ENCODE measurements at regions not wholly inside any gene's neighbourhood (a gene's known extent, or its start where the extent isn't known, plus 50 kb on each side); places are given as distances from the start of the nearest gene placed in this dataset.
"Not testable (repeated sequence)": the region's sequence is repeated elsewhere in the genome, so short reads cannot be mapped to it uniquely, and the experiment has no call there.

- no peak for DNase-seq
Observed at GRCh38 chr5:158010831-158011230, 151.9 kb upstream of the CLINT1 start.

DNA sequence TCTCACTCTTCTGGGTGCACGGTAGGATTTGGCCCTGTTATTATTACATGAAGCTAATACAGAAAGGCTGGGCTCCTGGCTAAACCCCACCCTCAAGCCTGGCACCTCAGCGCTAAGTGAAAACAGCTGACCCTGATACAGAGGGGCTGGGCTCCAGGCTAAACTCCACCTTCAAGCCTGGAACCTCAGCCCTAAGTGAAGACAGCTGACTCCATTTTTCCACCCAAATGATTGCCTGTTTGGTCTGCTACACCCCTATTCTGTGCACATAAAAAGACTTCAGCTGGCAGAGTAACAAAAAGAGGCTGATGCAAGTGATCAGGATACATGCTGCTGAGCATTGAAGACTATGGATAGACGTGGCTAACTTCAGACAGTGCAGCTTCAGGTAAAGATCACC, 148.4 kb upstream of the CLINT1 start:
- peak; percentile 35 for DNase-seq

DNA sequence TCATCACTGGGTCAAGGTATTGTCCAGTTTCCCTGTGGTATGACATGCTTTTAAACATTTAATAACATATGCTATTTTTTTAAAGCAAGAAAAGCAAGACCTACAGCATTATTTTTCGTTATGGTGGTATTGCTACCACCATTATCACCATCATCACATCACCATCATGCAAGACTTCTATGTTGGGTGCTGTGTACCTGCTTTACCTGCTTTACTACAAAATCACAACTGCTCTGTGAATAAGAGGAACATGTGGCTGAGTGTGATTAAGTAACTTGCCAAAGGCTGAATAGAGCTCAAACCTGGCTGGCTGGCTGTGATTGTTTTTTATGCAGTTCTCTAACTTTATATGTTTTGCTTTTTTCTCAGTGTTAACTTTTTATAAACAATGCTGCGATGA, 140.8 kb upstream of the CLINT1 start:
- no peak for DNase-seq

- DNase-seq = peak; percentile 71
Observed at GRCh38 chr5:157997991-157998504, 139.1 kb upstream of the CLINT1 start.

- DNase-seq = peak; percentile 77
Observed at GRCh38 chr5:157994906-157995519, 136.1 kb upstream of the CLINT1 start.

DNA sequence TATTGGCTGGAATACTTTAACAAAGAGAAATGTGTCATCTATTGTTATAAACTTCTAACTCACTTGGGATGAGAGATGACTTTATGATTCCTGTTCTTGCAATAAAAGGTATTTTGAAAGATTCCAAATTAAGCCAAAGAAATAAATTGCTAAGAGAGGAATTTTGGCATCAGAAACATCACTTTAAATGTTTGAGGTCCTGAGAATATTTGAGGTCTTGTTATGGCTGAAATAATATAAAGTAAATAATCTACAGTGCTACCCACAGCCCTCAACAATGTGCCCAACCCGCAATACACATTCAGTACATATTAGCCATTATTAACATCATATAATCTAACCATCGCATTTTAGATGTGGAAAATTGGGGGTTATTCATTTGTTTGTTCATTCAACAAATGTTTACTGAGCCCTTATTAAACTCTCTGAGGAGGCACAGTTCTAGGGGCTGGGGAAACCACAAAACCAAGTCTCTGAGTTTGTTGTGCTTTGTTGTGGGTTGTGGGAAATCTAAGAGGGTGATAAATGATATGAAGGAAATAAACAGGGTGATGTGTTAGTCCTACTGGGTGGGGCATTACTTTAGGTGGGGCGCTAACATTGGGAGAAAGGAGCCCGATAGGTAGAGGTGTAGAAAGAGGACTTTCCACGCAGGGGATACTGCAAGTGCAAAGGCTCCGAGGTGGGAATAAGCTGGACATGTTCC, 135.2 kb upstream of the CLINT1 start:
- peak; percentile 71 for DNase-seq

- DNase-seq = no peak
Observed at GRCh38 chr5:157993201-157993600, 134.3 kb upstream of the CLINT1 start.

DNA sequence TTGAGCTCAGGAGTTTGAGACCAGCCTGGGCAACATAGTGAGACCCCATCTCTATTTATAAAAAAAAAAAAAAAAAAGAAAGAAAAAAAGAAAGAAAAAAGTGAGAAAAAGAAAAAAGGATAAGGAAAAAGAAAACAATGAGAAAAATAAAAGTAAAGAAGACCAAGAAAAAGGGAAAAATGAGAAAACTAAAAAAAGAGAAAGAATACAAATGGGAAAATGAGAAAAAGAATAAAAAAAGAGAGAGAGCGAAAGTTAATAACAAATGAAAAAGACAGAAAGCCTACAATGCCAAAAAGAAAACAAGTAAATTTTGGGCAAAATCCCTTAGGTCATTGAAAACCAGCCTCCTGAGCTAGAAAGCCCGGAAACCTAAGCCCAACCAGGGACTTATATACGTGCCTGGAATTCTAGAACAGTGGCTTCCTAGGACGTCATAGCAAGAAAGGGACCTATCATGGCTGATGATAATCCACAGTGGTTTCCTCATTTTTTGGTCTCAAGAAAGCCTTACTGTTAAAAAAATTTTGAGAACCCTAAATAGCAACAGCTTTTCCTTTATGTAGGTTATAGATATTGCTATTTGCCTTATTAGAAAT, 131.7 kb upstream of the CLINT1 start:
- DNase-seq = no peak

- DNase-seq = peak; percentile 40
Observed at GRCh38 chr5:157989296-157989695, 130.4 kb upstream of the CLINT1 start.

DNA sequence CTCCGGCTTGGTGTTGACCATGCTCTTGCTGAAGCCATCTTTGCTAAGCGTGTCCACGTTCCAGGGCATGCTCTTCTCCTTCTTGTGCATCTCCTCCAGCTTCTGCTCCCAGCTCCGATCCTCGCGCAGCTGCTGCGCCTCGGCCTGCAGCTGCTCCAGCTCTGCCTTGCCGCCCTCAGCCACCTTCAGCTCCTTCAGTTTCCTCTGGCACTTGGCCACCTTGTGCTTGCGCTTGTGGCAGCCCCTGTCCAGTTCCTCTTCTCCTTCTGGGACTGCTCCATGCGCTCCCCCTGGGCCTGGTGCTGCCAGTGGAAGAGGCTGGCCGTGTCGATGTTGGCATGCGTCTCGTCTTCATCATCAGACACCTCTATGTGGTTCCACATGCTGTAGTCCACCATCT, 128.3 kb upstream of the CLINT1 start:
- DNase-seq = no peak

DNA sequence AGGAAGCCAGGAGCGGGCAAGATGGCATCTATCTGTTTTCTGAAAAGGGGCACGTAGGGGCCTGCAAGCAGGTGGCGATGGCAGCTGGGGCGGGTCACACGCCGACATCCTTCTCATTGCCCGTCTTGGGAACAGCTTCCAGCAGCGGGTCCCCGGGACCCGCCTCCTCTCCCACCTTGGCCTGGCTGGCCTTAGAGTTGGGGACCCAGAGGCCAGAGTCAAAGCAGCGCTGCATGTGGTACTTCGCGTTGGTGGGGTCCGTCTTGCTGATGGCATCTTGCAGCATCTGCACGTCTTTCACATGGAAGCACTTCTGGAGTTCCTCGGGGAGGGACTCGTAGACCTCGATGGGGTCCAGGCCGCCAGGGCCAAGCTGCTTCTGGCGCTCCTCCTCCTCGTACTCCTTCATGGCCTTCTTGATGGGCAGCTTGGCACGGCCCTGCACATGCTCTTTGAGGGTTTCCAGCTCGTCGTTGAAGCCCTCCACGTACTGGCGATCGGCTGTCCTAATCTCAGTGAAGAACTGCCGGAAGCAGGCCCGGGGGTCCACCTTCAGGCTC, 127.6 kb upstream of the CLINT1 start:
- DNase-seq = no peak

GRCh38 chr5:157984611-157985010, 125.7 kb upstream of the CLINT1 start:
- no peak for DNase-seq

DNA sequence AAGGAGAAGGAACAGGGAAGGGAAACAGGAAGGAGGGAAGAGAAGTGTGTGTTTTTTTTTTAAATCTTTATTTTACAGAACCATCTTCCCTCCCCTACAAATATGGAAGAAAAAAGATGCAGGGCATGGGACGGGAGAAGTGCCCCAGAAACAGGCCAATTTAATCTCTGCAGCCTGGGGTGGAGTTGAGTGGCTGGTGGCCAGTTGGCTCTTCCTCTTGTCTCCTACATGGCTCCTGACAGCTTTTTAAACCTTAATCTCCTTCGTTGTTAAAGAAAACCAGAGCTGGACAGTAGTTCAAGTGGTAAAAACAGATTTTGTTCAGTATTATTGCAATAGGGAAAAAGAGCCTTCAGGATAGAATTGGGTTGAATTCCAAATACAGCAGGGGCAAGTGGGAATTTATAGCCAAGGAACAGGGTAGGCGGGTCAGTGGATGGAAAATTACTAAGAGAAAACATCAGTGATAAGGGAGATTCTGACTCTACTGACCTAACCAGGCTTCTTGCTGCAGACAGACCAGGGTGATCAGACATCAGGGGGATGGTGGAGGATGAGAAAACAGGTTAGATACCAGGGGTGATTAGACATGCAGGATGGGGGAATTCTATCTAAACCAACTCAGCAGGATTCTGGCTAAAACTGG, 125.1 kb upstream of the CLINT1 start:
- no peak for DNase-seq

GRCh38 chr5:157978061-157978460, 119.1 kb upstream of the CLINT1 start:
- DNase-seq = no peak

- DNase-seq = no peak
Observed at GRCh38 chr5:157976429-157976828, 117.5 kb upstream of the CLINT1 start.

- DNase-seq = no peak
Observed at GRCh38 chr5:157972579-157972978, 113.6 kb upstream of the CLINT1 start.

DNA sequence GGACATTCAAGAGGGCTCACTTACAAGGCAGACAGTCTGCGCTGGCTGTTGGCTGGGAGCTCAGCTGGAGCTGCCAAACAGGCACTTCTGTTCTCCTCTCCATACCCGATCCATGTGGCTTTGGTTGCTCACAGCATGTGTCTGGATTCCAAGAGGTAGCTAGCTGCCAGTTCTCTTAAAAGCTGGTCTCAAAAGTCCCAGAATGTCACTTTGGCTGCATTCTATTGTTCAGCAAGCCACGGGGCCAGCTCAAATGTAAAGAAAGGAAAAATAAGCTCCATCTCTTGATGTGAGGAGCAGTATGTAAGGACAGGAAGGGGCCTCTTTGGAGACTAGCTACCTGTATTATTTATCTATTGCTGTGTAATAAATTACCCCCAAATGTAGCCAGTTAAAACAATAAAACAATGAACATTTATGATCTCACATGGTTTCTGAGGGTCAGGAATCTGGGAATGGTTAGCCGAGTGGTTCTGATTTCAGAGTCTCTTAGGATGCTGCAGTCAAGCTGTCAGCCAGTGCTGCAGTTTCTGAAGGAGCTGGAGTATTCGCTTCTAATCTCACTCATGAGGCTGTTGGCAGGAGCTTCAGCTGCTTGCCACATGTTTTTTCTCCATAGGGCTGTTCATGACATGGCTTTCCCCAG, 112.7 kb upstream of the CLINT1 start:
- peak; percentile 53 for DNase-seq

DNA sequence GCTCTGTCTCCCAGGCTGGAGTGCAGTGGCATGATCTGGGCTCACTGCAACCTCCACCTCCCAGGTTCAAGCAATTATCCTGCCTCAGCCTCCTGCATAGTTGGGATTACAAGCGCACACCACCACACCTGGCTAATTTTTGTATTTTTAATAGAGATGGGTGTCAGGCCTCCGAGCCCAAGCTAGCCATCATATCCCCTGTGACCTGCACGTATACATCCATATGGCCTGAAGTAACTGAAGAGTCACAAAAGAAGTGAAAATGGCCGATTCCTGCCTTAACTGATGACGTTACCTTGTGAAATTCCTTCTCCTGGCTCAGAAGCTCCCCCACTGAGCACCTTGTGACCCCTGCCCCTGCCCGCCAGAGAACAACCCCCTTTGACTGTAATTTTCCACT, 109.6 kb upstream of the CLINT1 start:
- DNase-seq = not testable (repeated sequence)

- DNase-seq = no peak
Observed at GRCh38 chr5:157965989-157966388, 107.0 kb upstream of the CLINT1 start.

DNA sequence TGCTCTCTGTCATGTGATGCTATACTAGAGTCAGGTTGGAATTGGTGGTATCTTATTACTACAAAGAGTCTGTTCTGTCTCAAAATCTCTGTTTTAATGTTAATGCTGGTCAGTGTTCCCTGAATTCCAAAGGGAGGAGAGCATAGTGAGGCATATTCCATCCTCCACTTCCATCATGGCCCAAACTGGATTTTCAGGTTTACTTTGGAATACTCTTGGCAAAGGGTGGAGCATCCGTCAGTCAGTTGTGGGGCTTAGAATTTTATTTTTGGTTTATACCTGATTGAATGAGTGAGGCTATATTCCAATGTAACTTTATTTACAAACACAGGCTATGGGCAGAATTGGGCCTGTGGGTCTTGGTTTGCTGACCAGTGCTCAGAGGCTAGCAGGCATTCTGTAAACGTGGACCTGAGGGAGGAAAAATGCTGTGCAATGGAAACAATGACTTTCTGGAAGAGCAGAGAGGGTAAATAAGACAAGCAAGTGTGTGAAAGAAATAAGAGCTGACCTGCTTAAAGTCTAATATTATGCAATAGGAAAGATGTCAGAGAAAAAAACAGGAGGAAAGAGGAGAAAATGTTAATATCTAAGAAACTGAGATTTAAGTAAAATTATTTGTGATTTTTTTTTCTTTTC, 106.2 kb upstream of the CLINT1 start:
- no peak for DNase-seq

- no peak for DNase-seq
Observed at GRCh38 chr5:157963761-157964160, 104.8 kb upstream of the CLINT1 start.

GRCh38 chr5:157963244-157963643, 104.3 kb upstream of the CLINT1 start:
- no peak for DNase-seq
